Activated T-cell treated with anti-CD3 and anti-CD28 coated beads, Interleukin-2, amount 50 U/mL, for 24 hours (primary cell): ENCODE measurements at regions not wholly inside any gene's neighbourhood (a gene's known extent, or its start where the extent isn't known, plus 50 kb on each side); places are given as distances from the start of the nearest gene placed in this dataset.

Source experiments
- DNase-seq: peaks from one replicate; pipeline ENCODE4 v3.0.0-alpha.2; 2020
- H3K27ac Mint-ChIP-seq: 2 replicates; pipeline ENCODE4 v1.8.0; 2020; ENCODE audit warnings: mild to moderate bottlenecking, mixed read lengths
- H3K27me3 Mint-ChIP-seq: 2 replicates; pipeline ENCODE4 v1.8.0; 2020; ENCODE audit warnings: mixed read lengths
- H3K36me3 Mint-ChIP-seq: 2 replicates; pipeline ENCODE4 v1.8.0; 2020; ENCODE audit warnings: low read depth, mixed read lengths
- H3K4me1 Mint-ChIP-seq: 2 replicates; pipeline ENCODE4 v1.8.0; 2020; ENCODE audit warnings: low read depth, mixed read lengths
- H3K4me3 Mint-ChIP-seq: 2 replicates; pipeline ENCODE4 v1.8.0; 2020; ENCODE audit warnings: mild to moderate bottlenecking, moderate library complexity, mixed read lengths
- H3K9me3 Mint-ChIP-seq: 2 replicates; pipeline ENCODE4 v1.8.0; 2020; ENCODE audit warnings: mixed read lengths

DNA sequence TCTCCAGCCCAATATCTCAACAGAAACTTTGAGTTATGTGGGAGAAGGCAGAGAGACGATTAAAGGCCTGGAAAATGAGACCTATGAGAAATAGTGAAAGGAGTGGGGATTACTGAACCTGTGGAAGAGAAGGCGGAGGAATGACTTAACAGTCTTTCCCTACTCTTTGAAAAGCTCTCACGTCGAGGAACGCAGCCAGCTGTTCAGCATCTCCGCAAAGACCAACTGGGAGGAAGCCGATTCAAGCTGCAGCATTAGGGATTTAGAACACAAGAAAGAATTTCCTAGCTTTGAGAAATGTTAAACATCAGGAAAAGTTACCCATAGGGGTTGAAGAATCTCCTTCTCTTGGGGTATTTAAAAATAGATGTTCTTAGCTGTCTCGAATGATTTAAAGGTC, 233.2 kb upstream of the PARD3B start:
- H3K4me1 Mint-ChIP-seq, result no peaks in the 10 kb centered on the region
- H3K9me3 Mint-ChIP-seq, result no peaks in the 10 kb centered on the region
- no peak overlapping the region for H3K4me3 Mint-ChIP-seq
- H3K27me3 Mint-ChIP-seq, result peaks cover 11% of the 10 kb centered on the region
- DNase-seq, result no peak
- no peak overlapping the region for H3K27ac Mint-ChIP-seq
- no peaks in the 10 kb centered on the region for H3K36me3 Mint-ChIP-seq

DNA sequence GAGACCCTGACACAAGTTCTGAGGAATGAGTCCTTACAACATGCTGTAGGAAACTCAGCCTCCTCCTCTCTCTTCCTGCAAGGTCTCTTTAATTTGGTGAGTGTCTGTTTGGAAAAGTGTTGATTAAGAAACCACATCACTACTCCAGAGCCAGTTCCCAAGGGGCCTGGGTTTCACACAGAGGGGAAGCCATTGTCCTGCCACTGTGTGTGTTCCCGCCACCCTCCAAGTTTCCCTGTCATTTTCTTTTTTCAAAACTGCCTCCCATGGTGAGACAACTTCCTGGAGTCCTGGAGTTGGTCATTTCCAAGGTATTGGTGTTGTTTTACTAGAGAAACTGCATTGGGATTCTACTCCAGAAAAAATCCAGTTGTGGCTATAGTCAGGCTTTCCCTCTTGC, 232.0 kb upstream of the PARD3B start:
- Mint-ChIP-seq H3K36me3 (no peaks in the 10 kb centered on the region), H3K4me1 (no peaks in the 10 kb centered on the region)

DNA sequence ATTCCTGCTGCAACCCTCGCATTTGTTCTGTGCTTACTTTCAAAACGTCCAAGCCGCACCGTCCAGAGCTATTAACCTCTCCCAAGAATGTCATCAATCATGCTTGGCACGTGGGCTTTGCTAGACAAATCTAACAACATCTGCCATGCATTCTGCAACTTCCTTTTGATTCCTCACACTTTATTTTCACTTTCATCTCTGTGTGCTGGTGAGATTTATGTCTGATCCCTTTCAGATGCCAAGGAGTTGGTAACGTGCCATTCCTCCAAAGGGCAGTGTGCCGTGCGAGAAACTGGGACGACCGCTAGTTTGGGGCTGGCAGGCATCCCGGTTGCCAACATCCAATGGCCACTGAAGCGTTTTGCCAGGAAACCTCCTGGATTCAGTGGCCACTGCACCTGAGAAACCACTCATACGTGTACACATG, 230.0 kb upstream of the PARD3B start:
- Mint-ChIP-seq H3K36me3 (no peaks in the 10 kb centered on the region), H3K27me3 (peaks cover 18% of the 10 kb centered on the region), H3K27ac (no peak overlapping the region), H3K9me3 (no peaks in the 10 kb centered on the region), H3K4me1 (no peaks in the 10 kb centered on the region), H3K4me3 (no peak overlapping the region)
- no peak for DNase-seq

More for the DNA sequence above, 232.0 kb upstream of the PARD3B start:
- no peak for DNase-seq
- Mint-ChIP-seq H3K4me3 (no peak overlapping the region), H3K9me3 (no peaks in the 10 kb centered on the region), H3K27me3 (peaks cover 18% of the 10 kb centered on the region), H3K27ac (no peak overlapping the region)

GRCh38 chr2:204317640-204318039, 227.6 kb upstream of the PARD3B start:
- no peaks in the 10 kb centered on the region for H3K4me1 Mint-ChIP-seq
- H3K36me3 Mint-ChIP-seq, result no peaks in the 10 kb centered on the region
- H3K27me3 Mint-ChIP-seq, result peaks cover 12% of the 10 kb centered on the region
- H3K9me3 Mint-ChIP-seq, result no peaks in the 10 kb centered on the region
- no peak for DNase-seq
- no peak overlapping the region for H3K27ac Mint-ChIP-seq
- no peak overlapping the region for H3K4me3 Mint-ChIP-seq

DNA sequence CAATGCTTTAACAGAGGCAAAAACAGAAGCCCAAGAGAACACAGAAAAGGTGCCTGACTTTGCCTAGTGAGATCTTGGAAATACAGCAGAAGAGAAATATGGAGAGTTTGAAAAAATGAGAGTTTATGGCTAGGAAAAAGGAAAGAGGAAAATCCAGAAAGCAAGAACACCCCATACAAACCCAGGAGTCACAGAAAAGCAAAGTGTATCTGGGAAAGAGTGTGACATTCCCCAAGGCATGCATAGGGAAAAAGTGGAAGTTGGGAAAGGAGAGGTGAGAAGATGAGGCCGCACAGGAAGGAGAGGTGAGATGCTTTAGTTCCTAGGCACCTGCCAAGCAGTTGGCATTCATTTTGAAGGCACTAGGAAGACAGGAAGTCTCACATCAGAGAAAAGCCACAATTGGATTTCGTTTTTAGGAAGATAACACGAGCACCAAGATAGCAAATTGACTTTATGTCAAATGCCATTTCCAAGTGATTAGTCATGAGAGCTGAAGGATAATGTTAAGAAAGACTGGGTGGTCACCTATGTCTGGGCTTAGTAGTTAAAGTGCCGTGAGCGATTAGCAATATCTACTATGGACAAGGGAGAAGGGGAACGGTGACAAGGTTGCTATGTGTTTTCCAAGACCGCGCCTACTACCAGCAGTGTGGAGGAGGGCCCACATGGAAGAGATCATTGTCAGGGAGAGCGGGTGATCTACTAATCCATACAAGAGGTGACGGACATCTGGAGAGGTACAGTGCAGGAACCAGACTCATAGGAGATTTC, 224.1 kb upstream of the PARD3B start:
- no peak overlapping the region for H3K27ac Mint-ChIP-seq
- no peaks in the 10 kb centered on the region for H3K36me3 Mint-ChIP-seq
- H3K9me3 Mint-ChIP-seq, result no peaks in the 10 kb centered on the region
- H3K4me3 Mint-ChIP-seq, result no peak overlapping the region
- peaks cover 2% of the 10 kb centered on the region for H3K4me1 Mint-ChIP-seq
- no peak for DNase-seq
- H3K27me3 Mint-ChIP-seq, result peaks cover 17% of the 10 kb centered on the region

DNA sequence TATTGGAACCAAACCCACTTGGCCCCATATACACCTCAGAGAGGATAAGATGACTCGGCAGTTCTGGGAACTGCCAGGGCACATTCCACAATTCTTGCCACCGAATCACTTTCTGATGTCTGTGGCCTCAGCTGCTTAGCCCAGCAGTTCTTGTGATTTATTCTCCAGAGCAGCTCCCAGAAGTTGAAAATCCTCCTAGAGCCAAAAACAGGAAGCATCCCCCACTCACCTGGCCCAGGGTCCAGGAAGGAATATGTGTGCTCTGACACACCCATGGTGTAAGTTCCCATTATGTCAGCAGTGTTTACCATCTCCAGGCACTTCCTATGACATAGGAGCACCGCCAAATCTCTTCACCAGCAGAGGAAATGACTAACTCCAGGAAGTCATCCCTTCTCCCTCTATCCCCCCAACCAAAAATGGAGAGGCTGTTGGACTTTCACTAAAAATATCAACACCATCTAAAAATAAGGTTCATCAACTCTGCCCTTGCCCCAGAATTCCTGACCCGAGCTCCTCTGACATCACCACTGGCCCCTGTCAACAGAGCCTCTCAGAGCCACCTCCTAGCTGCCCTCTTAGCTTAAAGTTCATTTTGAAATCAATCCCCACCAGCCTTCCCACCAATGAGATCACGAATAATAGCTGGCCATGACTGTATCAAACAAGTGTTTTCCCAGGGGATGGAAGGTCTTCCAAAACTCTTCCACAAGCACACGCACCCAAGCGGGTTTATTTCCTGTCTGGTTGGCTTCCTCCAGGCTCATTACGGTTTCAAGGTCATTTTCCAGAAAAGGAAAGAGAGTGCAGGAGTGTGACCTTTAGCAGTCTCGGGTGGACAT, 223.1 kb upstream of the PARD3B start:
- Mint-ChIP-seq H3K27me3 (peaks cover 19% of the 10 kb centered on the region), H3K27ac (no peak overlapping the region), H3K36me3 (no peaks in the 10 kb centered on the region), H3K4me3 (no peak overlapping the region), H3K4me1 (peaks cover 2% of the 10 kb centered on the region), H3K9me3 (no peaks in the 10 kb centered on the region)
- no peak for DNase-seq

DNA sequence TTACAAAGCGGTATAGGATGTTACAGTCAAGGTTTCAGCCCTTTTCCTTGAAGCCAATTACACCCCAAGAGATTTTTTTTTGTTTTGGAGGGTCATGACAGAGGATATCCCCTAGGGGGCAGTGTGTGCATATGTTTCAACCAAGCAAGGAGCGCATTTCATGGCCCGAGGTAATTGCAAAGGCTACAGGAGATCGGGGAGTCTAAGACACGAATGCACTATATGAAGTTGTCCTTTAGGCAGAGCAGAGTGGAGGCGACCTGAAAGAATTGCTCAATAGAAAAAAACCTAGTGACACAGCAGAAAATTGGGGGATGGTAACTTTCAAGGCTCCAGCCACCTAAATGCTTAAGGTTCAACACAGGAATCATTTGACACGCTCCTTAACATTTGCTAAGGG, 219.8 kb upstream of the PARD3B start:
- Mint-ChIP-seq H3K4me1 (peaks cover 2% of the 10 kb centered on the region), H3K4me3 (no peak overlapping the region), H3K9me3 (no peaks in the 10 kb centered on the region), H3K27ac (no peak overlapping the region), H3K27me3 (peaks cover 12% of the 10 kb centered on the region), H3K36me3 (no peaks in the 10 kb centered on the region)
- DNase-seq, result peak; percentile 35

GRCh38 chr2:204328373-204328772, 216.9 kb upstream of the PARD3B start:
- Mint-ChIP-seq H3K36me3 (no peaks in the 10 kb centered on the region), H3K4me3 (no peak overlapping the region), H3K4me1 (peaks cover 2% of the 10 kb centered on the region), H3K9me3 (no peaks in the 10 kb centered on the region), H3K27me3 (peaks cover 12% of the 10 kb centered on the region), H3K27ac (no peak overlapping the region)
- DNase-seq, result no peak

DNA sequence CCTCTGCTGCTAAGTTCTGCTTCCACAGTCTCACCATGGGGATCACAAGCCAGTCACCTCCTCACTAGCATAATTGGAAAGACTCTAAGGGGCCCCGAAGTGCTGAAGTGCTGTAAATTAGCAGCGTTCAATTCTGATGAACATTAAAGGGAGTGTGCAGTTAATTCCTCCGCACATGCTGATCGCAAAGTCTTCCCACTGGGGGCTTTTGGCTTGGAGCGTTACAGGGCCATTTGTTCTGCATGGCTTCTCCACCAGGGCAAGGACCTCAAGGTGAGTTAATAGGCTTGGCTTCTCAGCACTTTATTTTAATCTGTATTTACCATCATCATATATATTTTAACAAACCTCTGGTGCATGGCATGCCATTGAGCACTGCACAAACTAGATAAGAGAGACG, 216.3 kb upstream of the PARD3B start:
- Mint-ChIP-seq H3K36me3 (no peaks in the 10 kb centered on the region), H3K9me3 (no peaks in the 10 kb centered on the region), H3K4me1 (peaks cover 2% of the 10 kb centered on the region), H3K27ac (no peak overlapping the region), H3K27me3 (peaks cover 15% of the 10 kb centered on the region), H3K4me3 (no peak overlapping the region)
- DNase-seq, result no peak

DNA sequence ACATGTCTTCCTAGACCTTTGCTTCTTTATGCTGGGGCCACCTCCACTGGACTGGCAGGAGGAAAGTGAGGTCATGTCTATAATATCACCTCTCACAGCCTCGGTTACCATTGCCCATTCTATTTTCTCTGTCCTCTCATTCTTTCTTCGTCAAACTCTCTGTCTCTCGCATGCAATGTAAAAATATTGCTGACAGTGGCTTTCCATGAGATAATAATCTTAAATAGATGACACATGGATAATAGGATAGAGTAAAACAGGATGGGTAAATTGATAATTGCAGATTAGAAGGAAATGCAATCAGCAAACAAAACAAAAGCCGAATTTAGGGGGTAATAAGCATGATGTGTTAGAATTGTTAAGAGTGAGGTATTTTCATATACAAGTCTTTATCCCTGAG, 215.7 kb upstream of the PARD3B start:
- no peak overlapping the region for H3K27ac Mint-ChIP-seq
- no peak for DNase-seq
- H3K36me3 Mint-ChIP-seq, result no peaks in the 10 kb centered on the region
- peaks cover 2% of the 10 kb centered on the region for H3K4me1 Mint-ChIP-seq
- peaks cover 12% of the 10 kb centered on the region for H3K27me3 Mint-ChIP-seq
- no peak overlapping the region for H3K4me3 Mint-ChIP-seq
- no peaks in the 10 kb centered on the region for H3K9me3 Mint-ChIP-seq

GRCh38 chr2:204331180-204331579, 214.1 kb upstream of the PARD3B start:
- no peaks in the 10 kb centered on the region for H3K9me3 Mint-ChIP-seq
- H3K27ac Mint-ChIP-seq, result no peak overlapping the region
- no peak overlapping the region for H3K4me3 Mint-ChIP-seq
- DNase-seq, result no peak
- no peaks in the 10 kb centered on the region for H3K4me1 Mint-ChIP-seq
- no peaks in the 10 kb centered on the region for H3K36me3 Mint-ChIP-seq
- H3K27me3 Mint-ChIP-seq, result peaks cover 19% of the 10 kb centered on the region

DNA sequence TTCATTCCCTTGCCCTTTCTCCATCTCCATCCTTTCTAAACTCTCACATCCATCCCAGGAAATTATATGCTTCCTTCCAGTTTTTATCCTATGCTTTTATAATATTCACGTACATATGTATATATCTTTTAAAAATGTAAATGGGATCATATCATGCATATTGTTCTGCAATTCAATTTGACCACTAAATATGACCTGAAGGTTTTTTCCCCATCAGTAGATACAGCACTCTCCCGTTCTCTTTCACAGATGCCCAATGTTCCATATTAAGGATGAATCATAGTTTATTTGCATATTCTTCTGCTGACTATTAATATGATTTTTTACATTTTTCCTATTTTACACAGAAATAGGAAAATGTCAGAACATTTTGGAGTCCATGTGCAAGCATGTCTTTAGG, 213.3 kb upstream of the PARD3B start:
- Mint-ChIP-seq H3K9me3 (no peaks in the 10 kb centered on the region), H3K4me1 (no peaks in the 10 kb centered on the region), H3K36me3 (no peaks in the 10 kb centered on the region), H3K27ac (no peak overlapping the region), H3K27me3 (peaks cover 23% of the 10 kb centered on the region), H3K4me3 (no peak overlapping the region)
- DNase-seq, result no peak

DNA sequence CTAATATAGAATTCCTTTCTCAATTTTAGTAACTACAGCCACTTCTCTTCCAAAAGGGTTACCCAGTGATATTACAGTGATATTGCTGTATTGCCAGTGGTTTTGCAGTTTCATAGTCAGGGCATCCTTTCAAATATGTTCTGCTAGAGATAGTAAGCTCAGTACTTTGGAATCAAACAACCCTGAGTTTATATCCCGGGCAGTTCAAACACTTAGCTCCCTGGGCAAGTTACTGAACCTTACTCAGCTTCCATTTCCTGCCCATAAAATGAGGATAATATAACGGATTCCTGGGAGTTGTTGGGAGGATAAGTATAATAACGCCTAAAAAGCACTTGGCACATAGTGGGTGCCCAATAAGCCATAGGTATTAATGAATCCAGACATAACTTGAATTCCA, 212.6 kb upstream of the PARD3B start:
- Mint-ChIP-seq H3K27ac (no peak overlapping the region), H3K4me1 (no peaks in the 10 kb centered on the region), H3K9me3 (no peaks in the 10 kb centered on the region), H3K4me3 (no peak overlapping the region), H3K36me3 (no peaks in the 10 kb centered on the region), H3K27me3 (peaks cover 31% of the 10 kb centered on the region)
- DNase-seq, result no peak

GRCh38 chr2:204333861-204334260, 211.4 kb upstream of the PARD3B start:
- Mint-ChIP-seq H3K4me3 (no peak overlapping the region), H3K4me1 (no peaks in the 10 kb centered on the region), H3K27ac (no peak overlapping the region), H3K27me3 (peaks cover 40% of the 10 kb centered on the region), H3K36me3 (no peaks in the 10 kb centered on the region), H3K9me3 (no peaks in the 10 kb centered on the region)
- DNase-seq, result no peak

- no peak overlapping the region for H3K27ac Mint-ChIP-seq
- peaks cover 47% of the 10 kb centered on the region for H3K27me3 Mint-ChIP-seq
These were observed 209.7 kb upstream of the PARD3B start for GRCh38 chr2:204335451-204336058.

More at GRCh38 chr2:204335451-204336058, 209.7 kb upstream of the PARD3B start:
- Mint-ChIP-seq H3K36me3 (no peaks in the 10 kb centered on the region), H3K4me3 (no peak overlapping the region), H3K4me1 (no peaks in the 10 kb centered on the region), H3K9me3 (no peaks in the 10 kb centered on the region)
- no peak for DNase-seq
